Mesodermal cell (in vitro differentiated cells): ENCODE measurements at regions not wholly inside any gene's neighbourhood (a gene's known extent, or its start where the extent isn't known, plus 50 kb on each side); places are given as distances from the start of the nearest gene placed in this dataset.

Experiments
- H3K27ac ChIP-seq: 2 replicates; pipeline ENCODE4 v1.7.0; 2013; ENCODE audit warnings: mild to moderate bottlenecking, low read depth, low read length, moderate library complexity; ENCODE audit not compliant: severe bottlenecking
- H3K36me3 ChIP-seq: 2 replicates; pipeline ENCODE4 v1.7.1; 2013; ENCODE audit warnings: mild to moderate bottlenecking, low read length, moderate library complexity; ENCODE audit not compliant: control insufficient read depth, insufficient read depth
- H3K4me1 ChIP-seq: one replicate; pipeline ENCODE4 v1.7.1; 2013; ENCODE audit warnings: mild to moderate bottlenecking, low read length; ENCODE audit not compliant: insufficient read depth, control insufficient read depth, poor library complexity, severe bottlenecking
- H3K4me3 ChIP-seq: 2 replicates; pipeline ENCODE4 v1.7.0; 2013; ENCODE audit warnings: low read length, control low read depth, mild to moderate bottlenecking; ENCODE audit not compliant: insufficient read depth, poor library complexity, severe bottlenecking; ENCODE audit errors: extremely low read depth
- H3K9me3 ChIP-seq: 2 replicates; pipeline ENCODE4 v1.7.1; 2013; ENCODE audit warnings: mild to moderate bottlenecking, low read length, moderate library complexity; ENCODE audit not compliant: control insufficient read depth
- WGBS, 2 experiments: methylation state at CpG; one replicate each; pipeline ENCODE4 v1.1.5; 2013; ENCODE audit warnings: missing lambda C conversion rate in 2 of 2; ENCODE audit not compliant: insufficient coverage in 2 of 2; 5-methylcytosine and 5-hydroxymethylcytosine counted together

GRCh38 chr12:71011261-71011660 lies 90.7 kb upstream of the PTPRR start:
- WGBS, 2 experiments: 91 to 96% methylated on average over 2 of the region's 4 CpGs
- H3K4me3 ChIP-seq: no peak overlapping the region
- no peaks in the 10 kb centered on the region for H3K9me3 ChIP-seq
- H3K4me1 ChIP-seq: no peaks in the 10 kb centered on the region
- no peaks in the 10 kb centered on the region for H3K36me3 ChIP-seq
- no peak overlapping the region for H3K27ac ChIP-seq

GRCh38 chr12:71010143-71010479 lies 89.6 kb upstream of the PTPRR start:
- WGBS, 2 experiments: no CpG with 5 or more reads among the region's 1 CpG
- Histone ChIP-seq H3K9me3 (no peaks in the 10 kb centered on the region), H3K4me3 (no peak overlapping the region), H3K27ac (no peak overlapping the region), H3K4me1 (no peaks in the 10 kb centered on the region), H3K36me3 (no peaks in the 10 kb centered on the region)

- H3K36me3 ChIP-seq: no peaks in the 10 kb centered on the region
- H3K4me3 ChIP-seq: no peak overlapping the region
- H3K27ac ChIP-seq: no peak overlapping the region
- no peaks in the 10 kb centered on the region for H3K4me1 ChIP-seq
- 60 to 79% methylated on average over 3 to 5 of the region's 6 CpGs for WGBS, 2 experiments
- no peaks in the 10 kb centered on the region for H3K9me3 ChIP-seq
Observed at GRCh38 chr12:71009430-71010142, 89.0 kb upstream of the PTPRR start.

GRCh38 chr12:71008616-71009015 lies 88.1 kb upstream of the PTPRR start:
- H3K4me3 ChIP-seq: no peak overlapping the region
- no peaks in the 10 kb centered on the region for H3K4me1 ChIP-seq
- no peaks in the 10 kb centered on the region for H3K36me3 ChIP-seq
- H3K9me3 ChIP-seq: no peaks in the 10 kb centered on the region
- WGBS, 2 experiments: 100% methylated on average over 2 of the region's 2 CpGs
- no peak overlapping the region for H3K27ac ChIP-seq

- no peaks in the 10 kb centered on the region for H3K9me3 ChIP-seq
- no peaks in the 10 kb centered on the region for H3K4me1 ChIP-seq
- H3K27ac ChIP-seq: no peak overlapping the region
- no peak overlapping the region for H3K4me3 ChIP-seq
- H3K36me3 ChIP-seq: no peaks in the 10 kb centered on the region
- no CpG with 5 or more reads among the region's 2 CpGs for WGBS, 2 experiments
Observed at GRCh38 chr12:71007781-71008404, 87.4 kb upstream of the PTPRR start.

GRCh38 chr12:71007020-71007419 lies 86.5 kb upstream of the PTPRR start:
- no peaks in the 10 kb centered on the region for H3K4me1 ChIP-seq
- 68 to 92% methylated on average over 2 of the region's 3 CpGs for WGBS, 2 experiments
- H3K4me3 ChIP-seq: no peak overlapping the region
- no peaks in the 10 kb centered on the region for H3K9me3 ChIP-seq
- H3K36me3 ChIP-seq: no peaks in the 10 kb centered on the region
- no peak overlapping the region for H3K27ac ChIP-seq

GRCh38 chr12:71005166-71005565 lies 84.6 kb upstream of the PTPRR start:
- H3K4me1 ChIP-seq: no peaks in the 10 kb centered on the region
- H3K36me3 ChIP-seq: no peaks in the 10 kb centered on the region
- no peaks in the 10 kb centered on the region for H3K9me3 ChIP-seq
- H3K27ac ChIP-seq: no peak overlapping the region
- H3K4me3 ChIP-seq: no peak overlapping the region
- 83 to 93% methylated on average over 1 to 2 of the region's 3 CpGs for WGBS, 2 experiments

- 78% methylated on average over 1 of the region's 4 CpGs; no CpG with 5 or more reads in 1 of the 2 experiments for WGBS, 2 experiments
- H3K4me3 ChIP-seq: no peak overlapping the region
- no peaks in the 10 kb centered on the region for H3K4me1 ChIP-seq
- H3K36me3 ChIP-seq: no peaks in the 10 kb centered on the region
- H3K9me3 ChIP-seq: no peaks in the 10 kb centered on the region
- H3K27ac ChIP-seq: no peak overlapping the region
Observed at GRCh38 chr12:71004578-71004977, 84.0 kb upstream of the PTPRR start.

- WGBS, 2 experiments: no CpG with 5 or more reads among the region's 1 CpG
- H3K9me3 ChIP-seq: no peaks in the 10 kb centered on the region
- no peak overlapping the region for H3K27ac ChIP-seq
- no peaks in the 10 kb centered on the region for H3K36me3 ChIP-seq
- no peaks in the 10 kb centered on the region for H3K4me1 ChIP-seq
- H3K4me3 ChIP-seq: no peak overlapping the region
Observed at GRCh38 chr12:71000748-71001147, 80.2 kb upstream of the PTPRR start.

GRCh38 chr12:71000255-71000654 lies 79.7 kb upstream of the PTPRR start:
- WGBS, 2 experiments: 86% methylated on average over 1 of the region's 2 CpGs; no CpG with 5 or more reads in 1 of the 2 experiments
- no peaks in the 10 kb centered on the region for H3K4me1 ChIP-seq

GRCh38 chr12:70994217-70994788 lies 73.8 kb upstream of the PTPRR start:
- Histone ChIP-seq H3K27ac (no peak overlapping the region), H3K9me3 (no peaks in the 10 kb centered on the region), H3K4me3 (no peak overlapping the region), H3K4me1 (no peaks in the 10 kb centered on the region), H3K36me3 (no peaks in the 10 kb centered on the region)
- 89 to 100% methylated on average over 1 to 4 of the region's 5 CpGs for WGBS, 2 experiments

More at GRCh38 chr12:71000255-71000654, 79.7 kb upstream of the PTPRR start:
- Histone ChIP-seq H3K9me3 (no peaks in the 10 kb centered on the region), H3K36me3 (no peaks in the 10 kb centered on the region), H3K27ac (no peak overlapping the region), H3K4me3 (no peak overlapping the region)
